SK-MEL-5 (cell line): ENCODE measurements at regions not wholly inside any gene's neighbourhood (a gene's known extent, or its start where the extent isn't known, plus 50 kb on each side); places are given as distances from the start of the nearest gene placed in this dataset.

ENCODE experiments used
- DNase-seq: peaks from one replicate; pipeline ENCODE4 v3.0.0-alpha.2; 2016; ENCODE audit warnings: low read depth, low spot score
- in situ Hi-C: cut with HindIII; loops from 2 replicates; pipeline ENCODE4 v1.10.0; 2016; ENCODE audit warnings: low sequenced_read_pairs, high pct_unique_total_duplicates, low pct_unique_long_range_greater_than_20kb

- in situ Hi-C loops, result no loop called here
- no peak for DNase-seq
Measured at GRCh38 chr9:86809151-86809550, 138.2 kb downstream of the GAS1 start.

DNA sequence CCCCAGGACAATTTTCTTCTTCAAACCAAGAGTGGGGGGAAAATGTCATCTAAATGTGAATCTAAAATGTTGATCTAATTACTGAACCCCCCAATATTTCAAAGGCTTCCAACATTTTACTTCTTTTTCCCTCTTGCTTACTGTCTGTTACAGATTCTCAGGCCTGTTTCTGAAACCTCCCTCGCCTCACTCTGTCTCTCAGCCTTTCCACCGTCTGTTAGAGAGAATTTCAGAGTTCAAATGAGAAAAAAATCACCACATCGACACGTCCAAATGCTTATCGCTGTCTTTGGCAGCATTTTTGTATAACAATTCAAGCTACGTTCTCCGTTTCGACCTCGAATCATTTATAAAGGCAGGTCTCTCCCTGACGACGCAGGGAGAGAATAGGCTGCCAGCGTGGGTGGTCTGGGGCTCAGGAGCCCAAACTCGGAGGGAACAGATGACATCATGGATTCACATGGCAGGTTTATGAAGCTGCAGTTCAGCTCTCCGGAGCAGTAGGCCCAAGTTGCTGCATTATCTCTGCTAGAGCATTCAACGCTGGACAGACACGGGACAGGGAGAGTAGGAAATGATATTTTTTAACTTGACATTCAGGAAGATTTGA, 139.8 kb downstream of the GAS1 start:
- DNase-seq, result no peak
- in situ Hi-C loops, result no loop called here

DNA sequence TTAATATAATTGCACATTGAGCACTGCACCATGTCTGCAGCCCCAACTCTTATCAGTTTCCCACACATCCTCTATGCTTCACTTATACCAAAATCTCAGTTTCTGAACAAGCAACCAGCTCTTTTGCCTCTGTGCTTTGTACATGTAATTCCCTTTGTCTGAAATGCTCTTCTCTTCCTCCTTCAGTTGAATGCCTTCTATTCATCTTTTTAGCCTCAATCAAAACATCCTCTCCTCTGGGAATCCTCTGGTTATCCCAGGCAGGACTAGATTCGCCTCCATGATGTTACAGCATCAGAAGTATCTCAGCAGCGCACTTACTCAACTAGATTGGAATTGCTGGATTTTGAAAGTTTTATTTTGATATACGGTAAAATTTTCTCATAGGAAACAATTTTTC, 143.3 kb downstream of the GAS1 start:
- peak; percentile 67 for DNase-seq
- in situ Hi-C loops, result no loop called here

- in situ Hi-C loops, result no loop called here
- no peak for DNase-seq
Measured at GRCh38 chr9:86802900-86803673, 144.2 kb downstream of the GAS1 start.

DNA sequence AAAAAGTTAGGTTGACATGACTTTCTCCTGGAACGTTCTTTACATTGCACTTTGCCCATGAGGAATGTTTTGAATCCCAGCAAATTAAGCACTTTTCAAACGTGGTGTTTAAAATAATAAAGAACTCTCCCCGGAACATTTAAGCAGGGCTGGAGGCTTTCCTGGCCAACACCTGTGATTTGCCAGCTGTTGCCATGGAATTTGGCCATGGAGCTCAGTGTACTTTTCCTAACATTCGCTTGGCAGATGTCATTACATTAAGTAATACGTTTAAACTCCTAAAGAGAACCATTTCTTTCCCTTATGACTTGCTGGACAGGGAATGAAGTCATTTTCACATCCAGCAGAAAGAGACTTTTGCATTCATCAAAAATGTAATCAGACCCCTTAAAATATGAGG, 146.1 kb downstream of the GAS1 start:
- in situ Hi-C loops, result no loop called here
- no peak for DNase-seq

DNA sequence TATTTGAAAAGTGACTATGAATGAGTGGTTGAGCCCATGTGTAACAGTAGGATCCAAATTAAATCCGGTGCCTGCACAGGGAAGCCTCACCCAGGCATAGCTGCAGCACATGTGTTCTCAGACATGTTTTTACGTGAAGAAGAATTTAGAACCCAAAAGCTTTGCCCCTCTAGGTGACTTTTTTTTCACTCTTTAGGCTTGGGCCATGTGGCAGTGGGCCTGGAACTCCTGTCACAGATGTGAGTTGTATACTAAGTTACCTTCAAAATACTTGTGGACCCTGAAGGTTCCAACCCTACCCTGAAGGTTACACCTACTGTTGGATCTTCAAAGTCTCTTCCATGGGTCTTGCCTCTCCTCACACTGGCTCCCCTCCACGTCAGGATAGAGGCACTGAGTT, 146.6 kb downstream of the GAS1 start:
- in situ Hi-C loops, result no loop called here
- DNase-seq, result no peak

- DNase-seq, result no peak
- in situ Hi-C loops, result no loop called here
Measured at GRCh38 chr9:86798966-86799365, 148.3 kb downstream of the GAS1 start.

GRCh38 chr9:86796666-86797065, 150.6 kb downstream of the GAS1 start:
- no peak for DNase-seq
- in situ Hi-C loops, result no loop called here

DNA sequence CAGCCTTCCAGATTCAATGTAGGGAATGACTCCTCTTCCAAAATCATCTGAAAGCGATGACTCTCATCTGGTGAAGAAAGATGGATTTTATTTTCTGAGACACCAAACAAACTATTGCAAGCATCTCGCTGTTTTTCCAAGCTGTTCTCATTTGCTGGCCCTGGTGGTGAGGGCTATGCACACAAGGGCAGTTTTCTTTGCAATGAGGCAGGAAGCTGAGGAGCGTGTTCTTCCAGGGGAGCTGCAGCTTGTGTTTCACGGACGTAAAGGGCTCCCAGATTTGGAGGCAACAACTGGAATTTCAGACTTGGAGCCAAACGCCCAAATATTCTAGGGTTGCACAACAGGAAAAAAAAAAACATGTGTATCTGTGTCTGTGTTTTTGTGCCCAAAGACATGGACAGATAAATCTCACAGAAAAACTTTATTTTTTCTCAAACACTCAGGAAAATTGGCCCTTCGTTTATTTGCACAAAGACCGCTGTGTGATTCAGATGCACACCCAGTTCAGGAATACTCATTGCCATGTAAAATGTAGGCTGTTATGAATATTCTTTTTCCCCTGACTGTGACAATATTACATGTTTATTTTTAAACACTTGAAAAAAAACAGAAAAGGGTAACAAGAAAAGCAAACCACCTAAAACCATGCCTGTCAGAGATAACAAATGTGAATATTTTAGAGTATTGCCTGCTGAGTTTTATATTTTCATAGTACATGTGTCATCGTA, 151.3 kb downstream of the GAS1 start:
- in situ Hi-C loops, result no loop called here
- no peak for DNase-seq

- in situ Hi-C loops, result no loop called here
- no peak for DNase-seq
Measured at GRCh38 chr9:86795047-86795442, 152.3 kb downstream of the GAS1 start.

GRCh38 chr9:86794391-86795046, 152.8 kb downstream of the GAS1 start:
- in situ Hi-C loops, result no loop called here
- DNase-seq, result no peak

DNA sequence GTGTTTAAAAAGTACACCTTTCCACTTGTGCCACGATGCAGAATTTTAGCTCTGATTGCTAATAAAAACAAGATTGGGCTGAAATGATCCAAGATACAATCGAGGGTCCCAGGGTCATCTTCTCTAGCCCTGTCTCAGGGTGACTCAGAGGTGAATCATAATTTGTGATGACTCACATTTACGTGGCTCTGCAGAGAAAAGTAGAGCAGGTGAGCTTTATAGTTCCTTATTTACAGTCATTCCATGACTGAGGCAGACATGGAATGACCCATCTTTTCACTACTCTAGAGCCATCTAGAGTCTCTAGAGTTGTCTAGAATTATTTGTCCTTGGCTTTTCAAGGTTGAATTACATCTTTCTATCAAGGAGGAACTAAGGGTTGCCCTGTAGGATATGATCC, 155.2 kb downstream of the GAS1 start:
- in situ Hi-C loops, result no loop called here
- DNase-seq, result no peak

DNA sequence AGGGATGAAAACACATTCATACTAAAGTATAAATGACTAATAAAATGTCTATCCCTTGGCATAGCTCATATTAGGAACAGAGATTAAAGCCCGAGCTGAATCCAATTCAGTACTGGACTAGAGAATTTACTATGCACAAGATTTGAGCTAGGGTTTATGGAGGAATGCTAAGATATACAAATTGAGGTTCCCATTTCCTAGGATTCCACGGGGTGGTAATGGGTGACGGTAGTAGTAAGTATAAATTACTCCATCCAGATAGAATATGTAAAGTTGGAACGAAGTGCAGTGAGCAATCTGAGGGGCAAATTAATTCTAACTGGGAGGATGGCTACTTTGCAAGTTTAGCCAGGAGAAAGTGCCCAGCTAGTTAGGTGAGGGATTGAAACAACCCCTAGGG, 156.5 kb downstream of the GAS1 start:
- no peak for DNase-seq
- in situ Hi-C loops, result no loop called here

DNA sequence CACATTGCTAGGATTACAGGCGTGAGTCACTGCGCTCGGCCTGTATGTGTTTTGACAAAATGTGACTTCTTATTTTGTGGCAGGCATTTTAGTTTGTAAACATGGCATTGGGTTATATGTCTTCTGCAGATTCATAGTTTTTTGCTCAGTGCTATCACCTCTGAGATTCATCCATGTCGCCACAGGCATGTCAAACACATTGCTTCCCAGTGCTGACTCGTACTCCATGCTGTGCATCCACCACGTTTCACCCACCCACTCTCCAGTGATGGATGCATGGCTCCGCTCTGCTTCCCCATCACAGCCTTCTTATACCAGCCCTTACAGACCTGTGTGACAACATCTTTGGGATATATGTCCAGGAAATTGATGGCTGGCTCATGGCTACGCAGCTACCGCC, 158.8 kb downstream of the GAS1 start:
- in situ Hi-C loops, result no loop called here
- DNase-seq, result no peak

GRCh38 chr9:86783884-86784283, 163.4 kb downstream of the GAS1 start:
- peak; percentile 7 for DNase-seq
- in situ Hi-C loops, result no loop called here

DNA sequence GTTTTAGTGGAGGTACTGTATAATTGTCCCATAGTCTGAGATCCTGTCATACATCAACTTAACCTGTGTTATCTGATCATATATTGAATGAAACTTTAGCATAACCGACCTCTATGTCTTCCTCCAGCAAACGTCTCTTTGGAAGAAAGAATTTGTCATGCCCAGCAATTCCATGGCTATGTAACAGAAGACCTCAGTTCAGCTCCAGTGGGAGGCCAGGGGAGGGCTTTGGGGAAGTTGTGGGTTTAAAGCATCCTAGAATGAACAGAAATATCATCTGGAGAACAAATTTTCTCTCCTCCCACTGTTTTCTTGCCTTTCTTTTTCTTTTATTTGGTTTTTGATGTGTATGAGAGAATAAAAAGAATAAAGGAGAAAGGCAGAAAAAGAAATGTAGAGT, 164.5 kb downstream of the GAS1 start:
- no peak for DNase-seq
- in situ Hi-C loops, result no loop called here

- DNase-seq, result no peak
Measured at GRCh38 chr9:86778761-86779160, 168.5 kb downstream of the GAS1 start.

GRCh38 chr9:86775718-86776117, 171.6 kb downstream of the GAS1 start:
- DNase-seq, result no peak
- in situ Hi-C loops, result no loop called here

More at GRCh38 chr9:86778761-86779160, 168.5 kb downstream of the GAS1 start:
- in situ Hi-C loops, result no loop called here
